ENCODE measurements at regions not wholly inside any gene's neighbourhood (a gene's known extent, or its start where the extent isn't known, plus 50 kb on each side); places are given as distances from the start of the nearest gene placed in this dataset.

- no peak for TF ChIP-seq EZH2phosphoT487 (IDR thresholded peaks at IDR 0.05; ENCODE audit: borderline replicate concordance, low read depth, low read length)
- TF ChIP-seq, protein P1, sequence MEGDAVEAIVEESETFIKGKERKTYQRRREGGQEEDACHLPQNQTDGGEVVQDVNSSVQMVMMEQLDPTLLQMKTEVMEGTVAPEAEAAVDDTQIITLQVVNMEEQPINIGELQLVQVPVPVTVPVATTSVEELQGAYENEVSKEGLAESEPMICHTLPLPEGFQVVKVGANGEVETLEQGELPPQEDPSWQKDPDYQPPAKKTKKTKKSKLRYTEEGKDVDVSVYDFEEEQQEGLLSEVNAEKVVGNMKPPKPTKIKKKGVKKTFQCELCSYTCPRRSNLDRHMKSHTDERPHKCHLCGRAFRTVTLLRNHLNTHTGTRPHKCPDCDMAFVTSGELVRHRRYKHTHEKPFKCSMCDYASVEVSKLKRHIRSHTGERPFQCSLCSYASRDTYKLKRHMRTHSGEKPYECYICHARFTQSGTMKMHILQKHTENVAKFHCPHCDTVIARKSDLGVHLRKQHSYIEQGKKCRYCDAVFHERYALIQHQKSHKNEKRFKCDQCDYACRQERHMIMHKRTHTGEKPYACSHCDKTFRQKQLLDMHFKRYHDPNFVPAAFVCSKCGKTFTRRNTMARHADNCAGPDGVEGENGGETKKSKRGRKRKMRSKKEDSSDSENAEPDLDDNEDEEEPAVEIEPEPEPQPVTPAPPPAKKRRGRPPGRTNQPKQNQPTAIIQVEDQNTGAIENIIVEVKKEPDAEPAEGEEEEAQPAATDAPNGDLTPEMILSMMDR (conservative IDR thresholded peaks at IDR 0.05; ENCODE audit: low read length), result no peak
- no TSS peak for BruUV-seq (replicated peaks)
- Histone ChIP-seq H3K27ac (ENCODE audit: low read depth, low read length, poor library complexity, severe bottlenecking) (no peak overlapping the region), H3K36me3 (ENCODE audit: insufficient read depth, low read length) (no peaks in the 10 kb centered on the region), H3K9me3 (ENCODE audit: low read length) (no peaks in the 10 kb centered on the region), H3K4me3 (ENCODE audit: low read depth, low read length, poor library complexity, severe bottlenecking) (no peak overlapping the region), H3K9me2 (ENCODE audit: insufficient read depth, low read length) (no peaks in the 10 kb centered on the region), H3K4me1 (ENCODE audit: insufficient read depth, low read length, poor library complexity, severe bottlenecking) (no peaks in the 10 kb centered on the region), H2AFZ (ENCODE audit: low read length) (no peak overlapping the region), H3K79me2 (ENCODE audit: insufficient read depth, low read depth, low read length) (no peaks in the 10 kb centered on the region), H4K20me1 (ENCODE audit: insufficient read depth, low read length) (no peaks in the 10 kb centered on the region), H3K4me2 (ENCODE audit: low read length) (no peak overlapping the region)
- no peak for DNase-seq (ENCODE audit: low spot score)
- intact Hi-C loops (cut with micrococcal nuclease; ENCODE audit: unreplicated experiment), result no loop called here
- ChIA-PET CTCF (ENCODE audit: unreplicated experiment) (no interaction called here), POLR2A (no interaction called here)
These were observed 297.7 kb downstream of the AEBP2 start for GRCh38 chr12:19737019-19737418.

DNA sequence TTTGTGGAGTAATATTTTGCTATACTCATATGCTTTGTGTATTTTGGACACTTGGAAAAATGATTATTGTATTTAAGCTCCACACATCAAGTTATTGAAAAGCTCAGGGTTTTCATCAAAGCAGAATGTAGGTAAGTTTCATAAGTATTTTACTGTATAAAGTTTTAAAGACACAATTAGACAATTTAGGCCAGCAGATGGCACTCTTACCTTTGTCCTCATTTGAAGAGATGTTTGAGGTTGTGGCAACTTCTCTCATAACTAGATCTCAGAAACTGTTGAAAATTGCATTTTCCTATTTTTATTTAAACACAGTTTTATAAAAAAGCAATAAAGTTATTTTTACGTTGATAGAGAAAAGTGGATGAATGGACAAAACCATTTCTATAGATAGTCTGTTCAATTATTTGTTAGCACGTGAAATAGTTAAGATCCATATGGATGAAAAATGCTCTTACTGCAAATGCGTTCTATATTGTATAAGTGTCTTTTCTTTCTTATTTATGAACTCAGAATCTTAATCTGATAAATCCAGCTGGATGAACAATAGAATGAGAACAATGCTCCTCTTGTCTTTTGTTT lies 300.0 kb downstream of the AEBP2 start:
- intact Hi-C loops (cut with micrococcal nuclease; ENCODE audit: unreplicated experiment), result loop anchor here (2.0 kb wide), 1 partner anchor 482 kb away; no protein-coding TSS in a partner anchor
- POLR2A ChIA-PET, result interaction anchor here (0.7 kb wide), 1 partner anchor 181 kb away, joined by 3 read pairs; no protein-coding TSS in a partner anchor
- no peaks in the 10 kb centered on the region for H3K4me1 ChIP-seq (ENCODE audit: insufficient read depth, low read length, poor library complexity, severe bottlenecking)

More for the DNA sequence above, 300.0 kb downstream of the AEBP2 start:
- H3K36me3 ChIP-seq (ENCODE audit: insufficient read depth, low read length), result no peaks in the 10 kb centered on the region
- no peak overlapping the region for H3K27ac ChIP-seq (ENCODE audit: low read depth, low read length, poor library complexity, severe bottlenecking)
- no TSS peak for BruUV-seq (replicated peaks)
- H3K9me3 ChIP-seq (ENCODE audit: low read length), result no peaks in the 10 kb centered on the region
- no peak overlapping the region for H2AFZ ChIP-seq (ENCODE audit: low read length)
- no peaks in the 10 kb centered on the region for H4K20me1 ChIP-seq (ENCODE audit: insufficient read depth, low read length)
- no peak overlapping the region for H3K4me3 ChIP-seq (ENCODE audit: low read depth, low read length, poor library complexity, severe bottlenecking)
- H3K4me2 ChIP-seq (ENCODE audit: low read length), result no peak overlapping the region
- peak; percentile 45 for DNase-seq (ENCODE audit: low spot score)
- H3K9me2 ChIP-seq (ENCODE audit: insufficient read depth, low read length), result no peaks in the 10 kb centered on the region
- no peak for TF ChIP-seq EZH2phosphoT487 (IDR thresholded peaks at IDR 0.05; ENCODE audit: borderline replicate concordance, low read depth, low read length)
- TF ChIP-seq, protein P1 (conservative IDR thresholded peaks at IDR 0.05; ENCODE audit: low read length), result peak; percentile 89
- CTCF ChIA-PET (ENCODE audit: unreplicated experiment), result no interaction called here
- no peaks in the 10 kb centered on the region for H3K79me2 ChIP-seq (ENCODE audit: insufficient read depth, low read depth, low read length)
